HG02852 (cell line): ENCODE measurements at regions not wholly inside any gene's neighbourhood (a gene's known extent, or its start where the extent isn't known, plus 50 kb on each side); places are given as distances from the start of the nearest gene placed in this dataset.
"Not testable (repeated sequence)": the region's sequence is repeated elsewhere in the genome, so short reads cannot be mapped to it uniquely, and the experiment has no call there.

Experiments used
- ATAC-seq: cut with Tn5 transposase; IDR thresholded peaks from one replicate; pipeline ENCODE4 v1.9.1; 2021; ENCODE audit warnings: mild to moderate bottlenecking, moderate library complexity; ENCODE audit not compliant: unreplicated experiment

GRCh38 chr9:20242510-20243189 is 379.6 kb downstream of the MLLT3 start:
- ATAC-seq: peak; percentile 85

GRCh38 chr9:20240498-20240897 is 381.8 kb downstream of the MLLT3 start:
- no peak for ATAC-seq

- no peak for ATAC-seq
Measured at GRCh38 chr9:20238921-20239320, 383.4 kb downstream of the MLLT3 start.

- no peak for ATAC-seq
Measured at GRCh38 chr9:20237686-20238085, 384.6 kb downstream of the MLLT3 start.

- no peak for ATAC-seq
Measured at GRCh38 chr9:20236676-20237075, 385.6 kb downstream of the MLLT3 start.

GRCh38 chr9:20235206-20235605 is 387.1 kb downstream of the MLLT3 start:
- not testable (repeated sequence) for ATAC-seq

GRCh38 chr9:20228096-20228495 is 394.2 kb downstream of the MLLT3 start:
- no peak for ATAC-seq

- no peak for ATAC-seq
Measured at GRCh38 chr9:20227166-20227874, 395.0 kb downstream of the MLLT3 start.

- ATAC-seq: no peak
Measured at GRCh38 chr9:20226345-20226744, 396.0 kb downstream of the MLLT3 start.

GRCh38 chr9:20225826-20226225 is 396.5 kb downstream of the MLLT3 start:
- ATAC-seq: no peak

- ATAC-seq: no peak
Measured at GRCh38 chr9:20224756-20225155, 397.5 kb downstream of the MLLT3 start.

GRCh38 chr9:20220286-20220685 is 402.0 kb downstream of the MLLT3 start:
- no peak for ATAC-seq

GRCh38 chr9:20219437-20219836 is 402.9 kb downstream of the MLLT3 start:
- ATAC-seq: no peak

GRCh38 chr9:20217596-20217995 is 404.7 kb downstream of the MLLT3 start:
- no peak for ATAC-seq

- no peak for ATAC-seq
Measured at GRCh38 chr9:20216438-20216837, 405.9 kb downstream of the MLLT3 start.

GRCh38 chr9:20215552-20215951 is 406.7 kb downstream of the MLLT3 start:
- no peak for ATAC-seq

- no peak for ATAC-seq
Measured at GRCh38 chr9:20212806-20213205, 409.5 kb downstream of the MLLT3 start.

GRCh38 chr9:20209391-20210340 is 412.6 kb downstream of the MLLT3 start:
- ATAC-seq: no peak

- ATAC-seq: no peak
Measured at GRCh38 chr9:20208961-20209371, 413.3 kb downstream of the MLLT3 start.

- ATAC-seq: no peak
Measured at GRCh38 chr9:20208226-20208625, 414.1 kb downstream of the MLLT3 start.

GRCh38 chr9:20207176-20207575 is 415.1 kb downstream of the MLLT3 start:
- no peak for ATAC-seq
